NOMO-1 treated with DMSO at 0.1 percent for 48 hours (cell line): ENCODE measurements at regions not wholly inside any gene's neighbourhood (a gene's known extent, or its start where the extent isn't known, plus 50 kb on each side); places are given as distances from the start of the nearest gene placed in this dataset.
A peak's percentile ranks its signal among the peaks of the same experiment; 100 is the strongest.
"Not testable (repeated sequence)": the region's sequence is repeated elsewhere in the genome, so short reads cannot be mapped to it uniquely, and the experiment has no call there.

Experiments used
- DNase-seq: peaks from one replicate; lab custom pipeline; 2025; ENCODE audit not compliant: unreplicated experiment; lab: John Stamatoyannopoulos, UW

DNA sequence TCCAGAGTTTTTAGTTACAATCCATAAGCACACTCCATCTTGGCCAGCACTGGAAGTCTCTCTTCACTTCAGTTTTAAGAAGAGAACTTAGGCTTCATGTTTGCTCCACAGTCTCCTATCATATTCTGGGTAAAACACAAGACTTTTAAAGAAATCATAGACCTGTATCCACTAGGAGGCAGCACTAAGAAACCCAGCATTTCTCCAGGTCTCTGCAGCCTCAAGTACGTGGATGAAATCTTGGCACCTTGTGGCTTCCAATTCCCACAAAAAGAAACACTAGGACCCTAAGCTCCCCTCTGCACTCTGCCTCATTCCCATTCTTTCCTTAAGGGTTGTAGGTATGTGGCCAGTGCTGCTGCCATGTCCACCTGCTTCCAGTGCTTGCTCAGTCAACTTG is 367.3 kb upstream of the CASK start:
- DNase-seq, result no peak

DNA sequence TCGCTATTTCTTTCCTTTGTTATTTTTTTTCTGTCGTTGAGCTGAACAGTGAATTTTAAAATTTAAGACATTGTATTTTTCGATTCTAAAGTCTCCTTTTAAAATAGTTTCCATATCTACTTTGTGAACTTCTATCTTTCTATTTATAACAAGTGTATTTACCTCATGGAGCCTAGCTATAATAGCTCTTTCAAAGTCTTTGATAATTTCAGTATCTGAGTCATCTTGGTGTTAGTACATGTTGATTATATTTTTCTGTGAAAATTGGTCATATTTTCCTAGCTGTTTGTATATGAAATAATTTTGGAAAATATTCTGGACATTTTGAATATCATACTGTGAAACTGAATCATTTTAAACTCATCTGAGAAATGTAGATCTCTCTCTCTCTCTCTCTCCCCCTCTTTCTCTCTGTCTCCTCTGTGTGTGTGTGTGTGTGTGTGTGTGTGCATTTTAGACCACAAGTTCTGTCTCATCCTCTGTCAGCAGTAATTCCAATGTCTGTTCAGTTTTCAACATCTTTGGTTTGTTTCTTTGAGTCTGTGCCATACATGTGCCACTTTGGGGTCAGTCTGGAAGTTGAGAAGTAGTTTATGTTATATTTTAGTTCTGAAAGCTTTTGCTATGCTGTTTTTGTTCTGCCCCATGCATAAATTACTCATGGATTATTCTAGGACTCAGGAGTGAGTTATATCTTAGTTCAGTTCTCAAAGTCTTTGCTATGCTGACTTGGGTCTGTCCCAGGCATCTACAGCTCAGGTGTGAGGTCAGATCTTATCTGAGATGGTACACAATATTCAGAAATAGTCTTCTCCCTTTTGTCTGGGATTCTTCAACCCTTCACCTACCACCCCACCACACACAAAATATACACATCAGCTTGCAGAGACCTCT is 366.4 kb upstream of the CASK start:
- no peak for DNase-seq

DNA sequence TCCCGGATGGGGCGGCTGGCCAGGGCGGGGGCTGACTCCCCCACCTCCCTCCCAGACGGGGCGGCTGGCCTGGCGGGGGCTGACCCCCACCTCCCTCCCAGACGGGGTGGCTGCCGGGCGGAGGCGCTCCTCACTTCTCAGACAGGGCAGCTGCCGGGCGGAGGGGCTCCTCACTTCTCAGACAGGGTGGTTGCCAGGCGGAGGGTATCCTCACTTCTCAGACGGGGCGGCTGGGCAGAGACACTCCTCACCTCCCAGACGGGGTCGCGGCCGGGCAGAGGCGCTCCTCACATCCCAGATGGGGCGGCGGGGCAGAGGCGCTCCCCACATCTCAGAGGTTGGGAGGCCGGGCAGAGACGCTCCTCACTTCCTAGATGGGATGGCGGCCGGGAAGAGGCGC is 362.3 kb upstream of the CASK start:
- DNase-seq, result not testable (repeated sequence)

DNA sequence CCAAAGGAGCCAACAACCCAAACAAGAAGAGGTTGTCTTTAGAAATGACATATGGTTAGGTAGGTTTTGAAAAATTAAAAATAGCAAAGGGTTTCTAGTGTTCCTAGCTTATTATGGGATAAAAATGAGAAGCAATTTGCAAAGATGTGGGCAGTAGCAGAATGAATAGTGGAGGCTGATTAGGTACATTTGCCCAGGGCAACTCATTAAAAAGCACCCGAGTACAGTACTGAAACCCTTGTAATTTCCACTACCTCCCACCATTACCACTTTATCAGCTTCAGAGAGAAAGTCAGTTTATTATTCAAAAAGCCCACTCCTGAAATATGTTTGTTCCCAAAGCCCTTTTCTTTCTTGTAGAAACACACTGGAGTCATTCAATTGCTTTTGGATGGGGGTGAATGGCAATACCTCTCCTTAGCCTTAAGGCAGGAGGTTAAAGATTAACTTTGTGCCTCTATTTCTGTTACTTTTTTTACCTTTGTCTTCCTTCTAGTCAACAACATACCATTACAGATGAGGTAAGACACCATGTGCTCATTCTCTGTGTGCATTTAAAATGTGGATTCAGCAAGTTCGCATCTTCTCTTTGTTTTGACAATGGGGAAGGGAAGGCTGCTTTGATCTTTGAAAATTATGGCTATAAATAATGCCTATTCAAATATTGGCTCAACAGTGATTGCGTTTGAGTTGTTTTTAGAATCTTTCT is 353.8 kb upstream of the CASK start:
- no peak for DNase-seq

DNA sequence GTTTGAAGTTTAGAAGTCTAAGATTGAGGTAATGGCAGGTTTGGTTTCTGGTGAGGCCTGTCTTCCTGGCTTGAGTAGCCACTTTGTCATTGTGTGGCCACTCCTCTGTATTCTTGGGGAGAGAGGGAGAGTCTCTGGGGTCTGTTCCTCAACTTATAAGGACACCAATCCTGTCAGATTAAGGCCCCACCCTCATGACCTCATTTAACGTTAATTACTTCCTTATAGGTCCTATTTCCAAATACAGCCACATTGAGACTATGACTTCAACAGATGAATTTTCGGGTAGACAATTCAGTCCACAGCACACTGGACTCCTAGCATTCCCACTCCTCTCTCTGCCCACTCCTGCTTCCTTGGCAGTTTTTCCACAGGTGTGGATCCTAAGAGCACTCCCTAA is 350.8 kb upstream of the CASK start:
- no peak for DNase-seq

DNA sequence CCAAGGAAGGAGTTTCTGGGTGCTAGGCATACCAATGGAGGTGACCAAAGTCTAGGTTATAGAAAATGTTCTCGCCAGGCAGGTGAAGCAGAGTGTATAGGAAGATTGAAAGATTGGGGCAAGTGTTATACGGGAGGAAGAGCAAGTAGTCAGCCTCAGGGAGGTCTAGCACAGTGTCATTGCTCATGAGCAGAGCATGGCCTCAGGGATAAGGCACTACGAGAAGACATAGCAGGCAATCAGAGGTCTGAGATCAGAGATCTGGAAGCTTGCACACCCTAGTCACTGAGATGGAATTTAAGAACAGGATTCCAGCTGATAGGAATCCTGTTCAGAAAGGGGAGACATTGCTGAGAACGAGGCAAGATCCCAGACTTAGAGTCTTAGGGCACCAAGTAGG is 350.0 kb upstream of the CASK start:
- no peak for DNase-seq

DNA sequence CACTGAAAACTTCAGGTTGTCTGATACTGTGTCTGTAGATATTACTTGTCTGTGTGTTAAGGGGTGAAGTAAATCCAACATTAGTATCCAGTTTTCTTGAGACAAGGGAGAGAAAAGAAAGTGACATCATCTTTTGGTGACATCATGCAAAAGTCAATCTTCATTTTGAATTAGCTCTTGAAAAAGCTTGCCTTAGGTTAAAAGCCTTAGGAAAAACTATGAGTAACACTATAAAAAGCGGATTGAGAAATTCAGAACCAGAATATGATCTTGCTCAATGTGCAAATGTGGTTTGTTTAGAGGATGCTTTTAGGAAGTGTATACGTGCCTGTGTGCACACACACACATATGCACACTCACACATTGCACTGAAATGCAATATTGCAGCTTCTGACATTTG is 345.8 kb upstream of the CASK start:
- DNase-seq, result peak; percentile 61

DNA sequence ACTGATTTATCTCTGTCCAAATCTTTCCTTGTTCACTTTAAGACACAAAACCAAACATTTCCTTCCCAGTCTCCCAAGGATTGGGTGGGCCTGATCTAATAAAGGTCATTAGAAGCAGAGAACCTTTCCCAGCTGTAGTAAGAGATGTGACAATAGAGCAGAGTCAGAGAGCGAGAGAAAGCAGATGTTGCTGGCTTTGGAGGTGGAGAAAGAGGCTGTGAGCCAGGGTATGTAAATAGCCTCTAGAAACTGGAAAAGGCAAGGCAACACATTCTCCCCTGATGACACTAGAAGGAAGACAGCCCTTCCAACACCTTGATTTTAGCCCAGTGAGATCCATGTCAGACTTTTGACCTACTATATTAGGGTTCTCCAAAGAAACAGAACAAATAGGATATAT is 337.5 kb upstream of the CASK start:
- no peak for DNase-seq

DNA sequence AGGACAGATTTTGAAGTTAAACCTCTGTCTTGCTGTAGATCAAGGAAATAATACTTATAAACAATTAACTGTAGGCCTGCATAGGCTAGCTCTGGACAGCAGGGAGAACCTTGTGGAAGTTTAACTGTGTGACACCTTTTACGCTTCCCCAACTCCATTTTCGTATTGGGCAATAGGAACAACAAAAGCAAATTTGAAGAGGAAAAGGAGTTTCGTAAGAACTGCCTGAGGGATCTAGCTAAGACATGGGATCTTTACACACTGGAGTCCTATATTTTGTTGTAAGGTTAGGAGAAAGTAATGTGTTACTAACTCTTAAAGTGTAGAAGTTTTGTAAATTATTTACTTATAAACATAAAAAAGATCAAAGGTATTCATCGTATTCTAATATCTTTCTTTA is 324.9 kb upstream of the CASK start:
- DNase-seq, result no peak

DNA sequence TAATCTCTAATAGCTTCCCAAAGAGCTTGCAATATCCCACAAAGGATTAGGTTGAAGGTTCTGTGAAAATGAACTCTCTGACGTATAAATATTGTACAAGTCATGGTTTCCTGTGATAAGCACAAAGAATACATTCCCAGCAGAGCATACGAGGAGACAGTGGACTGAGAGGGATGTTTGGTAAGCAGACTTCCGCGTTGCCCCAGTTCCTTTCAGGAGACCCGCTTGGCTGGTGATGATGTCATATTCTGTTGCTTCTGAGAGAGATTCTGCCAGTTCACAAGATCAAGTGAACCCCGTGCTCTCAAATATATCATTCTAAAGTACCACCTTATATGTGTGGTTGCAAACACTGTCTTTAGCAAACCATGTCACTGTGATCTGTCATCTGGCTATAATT is 323.9 kb upstream of the CASK start:
- no peak for DNase-seq

DNA sequence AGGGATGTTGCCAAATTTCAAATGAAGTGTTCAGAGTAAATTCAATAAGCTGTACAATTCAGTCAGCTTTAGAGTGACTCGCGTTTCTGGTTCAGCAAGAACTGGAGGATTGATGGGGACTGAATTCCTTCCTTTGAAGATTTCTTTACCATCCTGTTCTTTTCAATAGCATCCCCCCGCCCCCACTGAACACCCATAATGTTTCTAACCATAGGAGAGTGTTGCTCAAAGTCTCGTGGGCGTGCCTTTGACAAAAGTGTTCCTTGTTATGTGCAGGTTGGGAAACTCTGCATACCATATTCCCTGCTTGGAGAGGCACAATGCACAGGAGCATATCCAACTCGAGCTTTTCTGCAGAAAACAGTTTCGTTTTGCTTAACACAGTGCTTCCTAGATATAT is 323.5 kb upstream of the CASK start:
- DNase-seq, result no peak

DNA sequence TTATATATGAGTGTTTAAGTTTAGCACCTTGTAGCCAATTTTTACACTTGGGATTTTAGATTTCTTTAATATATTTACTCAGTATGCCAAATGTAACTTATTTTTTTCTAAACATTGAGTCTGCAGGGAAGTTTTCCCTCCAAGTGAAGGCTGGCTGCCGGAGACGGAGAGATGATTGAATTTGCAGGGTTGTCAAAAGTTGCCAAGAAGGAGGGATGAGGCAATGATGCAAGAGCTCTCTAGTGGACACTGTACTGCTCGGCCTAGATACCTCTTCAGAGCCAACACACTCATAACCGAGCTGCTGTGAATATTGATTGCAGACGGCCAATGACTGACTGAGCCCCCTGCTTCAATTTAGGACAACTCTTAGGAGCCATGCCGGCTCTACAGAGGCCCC is 318.6 kb upstream of the CASK start:
- no peak for DNase-seq

DNA sequence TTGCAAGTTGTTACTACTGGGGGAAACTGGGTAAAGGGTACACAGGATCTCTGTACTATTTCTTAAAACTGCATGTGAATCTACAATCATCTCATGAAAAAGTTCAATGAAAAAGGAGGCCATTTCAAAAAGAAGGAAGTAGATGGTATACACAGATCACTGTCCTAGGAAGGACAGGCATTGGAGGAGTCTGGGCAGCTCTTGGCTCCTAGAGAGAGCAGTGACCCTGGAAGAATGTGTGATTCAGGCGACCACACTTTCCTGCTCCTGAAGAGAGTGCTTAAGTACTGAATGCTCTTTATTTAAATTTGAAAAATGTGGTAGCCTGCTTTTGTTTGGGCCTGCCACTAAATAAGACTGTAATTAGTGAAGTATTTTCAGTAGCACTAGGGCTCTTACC is 318.1 kb upstream of the CASK start:
- peak; percentile 2 for DNase-seq

DNA sequence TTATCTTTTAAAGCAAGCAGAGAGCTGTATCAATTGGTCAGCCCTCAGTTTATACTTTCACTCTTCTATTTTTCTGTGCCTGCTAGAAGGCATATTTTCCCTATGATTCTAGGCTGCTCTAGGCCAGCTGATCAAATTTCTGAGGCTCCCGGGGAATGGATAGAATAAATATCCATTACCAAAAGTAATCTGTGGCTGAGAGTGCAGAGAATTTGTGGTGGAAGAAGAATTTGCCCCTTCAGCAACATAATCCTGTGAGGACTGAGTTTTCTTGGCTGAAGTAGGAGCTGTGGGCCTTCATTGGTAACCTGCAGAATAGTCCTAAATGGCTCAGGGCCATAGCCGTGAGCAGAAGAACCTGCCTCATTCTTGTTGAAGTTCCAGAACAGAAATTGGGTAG is 314.6 kb upstream of the CASK start:
- DNase-seq, result no peak

DNA sequence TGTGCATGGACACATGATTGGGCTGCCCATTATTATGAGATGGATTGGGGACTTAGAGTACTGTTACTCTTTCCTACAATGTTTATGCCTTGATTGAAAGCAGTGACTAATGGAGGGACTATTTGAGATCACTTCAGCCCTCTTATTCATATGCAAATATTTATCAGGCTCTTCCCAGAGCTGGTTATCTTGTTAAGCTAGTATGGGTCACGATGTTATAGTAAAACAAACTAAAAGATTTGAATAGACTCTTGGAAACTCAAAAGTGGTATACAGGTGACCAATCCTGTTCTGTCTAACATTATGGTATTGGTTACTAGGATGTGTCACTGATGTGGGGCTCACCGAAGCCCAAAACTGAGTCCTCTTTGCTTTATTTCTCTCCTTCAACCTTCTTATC is 306.2 kb upstream of the CASK start:
- no peak for DNase-seq

DNA sequence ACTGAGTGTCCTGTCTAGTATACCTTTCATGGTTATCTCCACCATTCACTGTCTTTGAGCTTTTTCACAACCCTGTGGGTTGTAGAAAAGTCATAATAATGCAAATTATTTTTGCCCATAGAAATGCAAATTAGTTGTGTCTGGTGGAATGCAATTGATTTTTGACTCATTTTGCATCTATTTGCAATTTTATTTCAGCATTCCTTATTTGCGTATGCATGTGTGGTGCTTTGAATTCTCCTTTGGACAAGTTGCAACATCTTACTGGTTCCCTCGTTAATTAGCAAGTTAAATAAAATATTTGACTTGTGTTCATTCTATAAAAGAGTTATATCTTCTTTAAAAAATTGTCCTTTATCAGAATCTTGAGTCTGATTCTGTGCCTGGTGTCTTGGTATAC is 297.3 kb upstream of the CASK start:
- DNase-seq, result no peak

DNA sequence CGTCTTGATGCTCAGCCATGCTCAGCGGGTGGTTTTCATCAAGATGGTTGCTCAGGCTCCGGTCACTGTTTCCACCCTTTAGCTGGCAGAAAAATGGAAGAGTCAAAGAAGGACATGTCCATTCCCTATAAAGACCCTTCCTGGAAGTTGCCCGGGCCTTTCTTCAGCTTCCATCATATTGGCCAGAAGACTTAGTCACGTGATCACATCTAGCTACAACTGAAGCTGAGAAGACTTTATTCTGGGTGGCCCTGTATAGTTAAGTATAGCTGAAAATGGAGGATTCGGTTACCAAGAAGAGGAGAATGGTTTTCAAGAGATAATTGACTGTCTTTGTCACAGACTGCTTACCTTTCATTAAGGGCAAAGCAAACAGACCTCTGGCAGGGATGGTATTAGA is 296.7 kb upstream of the CASK start:
- no peak for DNase-seq

DNA sequence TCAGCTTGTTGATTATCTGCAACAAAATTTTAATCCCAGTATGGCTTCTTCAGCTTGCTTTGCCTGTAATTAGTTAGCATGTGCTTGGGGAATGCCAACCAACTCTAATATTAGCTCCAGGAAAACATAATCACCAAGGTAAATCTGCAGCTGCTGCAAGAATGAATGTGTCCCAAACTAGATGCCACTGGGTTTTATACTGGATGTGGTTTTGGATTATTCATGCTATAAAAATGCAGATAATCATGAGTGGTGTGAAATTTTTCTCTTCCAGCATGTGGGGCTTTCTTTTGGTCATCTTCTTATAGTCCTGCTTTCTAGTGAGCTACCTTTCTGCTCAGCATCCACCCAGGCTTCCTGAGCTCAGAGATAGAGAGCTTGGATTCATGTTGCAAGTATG is 295.9 kb upstream of the CASK start:
- no peak for DNase-seq

DNA sequence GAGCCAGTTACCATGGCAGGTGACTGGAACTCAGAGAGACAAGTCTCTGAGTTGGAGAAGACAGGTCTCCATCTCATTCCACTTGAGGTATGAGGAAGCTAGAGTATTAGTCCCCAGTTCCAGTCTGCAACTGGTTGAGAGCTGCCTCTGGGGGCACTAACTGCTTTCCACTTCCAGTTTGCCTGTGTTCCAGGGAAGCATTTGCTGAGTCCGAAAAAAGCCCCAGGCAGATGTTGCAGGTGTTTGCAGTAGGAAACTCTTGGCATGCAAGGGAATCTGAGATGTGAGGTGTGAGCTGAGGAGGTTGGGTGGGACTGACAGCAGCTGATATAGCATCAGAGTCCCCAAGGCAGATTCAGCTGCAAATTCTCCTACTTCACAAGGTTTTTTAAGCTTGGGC is 272.2 kb upstream of the CASK start:
- no peak for DNase-seq

DNA sequence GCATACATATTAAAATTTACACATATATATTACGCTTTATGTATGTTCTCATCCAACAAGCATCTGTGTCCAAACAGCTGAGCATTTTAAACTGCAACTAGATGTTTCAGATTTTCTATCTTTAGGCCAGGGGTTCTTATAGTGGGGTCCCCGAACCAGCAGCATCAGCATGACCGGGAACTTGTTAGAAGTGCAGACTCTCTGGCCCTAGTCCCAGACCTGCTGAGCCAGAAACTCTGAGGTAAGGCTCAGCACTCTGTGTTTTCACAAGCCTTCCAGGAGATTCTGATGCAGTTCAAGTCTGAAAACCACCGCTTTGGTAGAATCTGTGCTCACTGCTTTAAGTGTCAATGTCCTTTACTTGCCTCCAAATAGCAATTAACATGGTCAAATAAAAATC is 266.2 kb upstream of the CASK start:
- no peak for DNase-seq

DNA sequence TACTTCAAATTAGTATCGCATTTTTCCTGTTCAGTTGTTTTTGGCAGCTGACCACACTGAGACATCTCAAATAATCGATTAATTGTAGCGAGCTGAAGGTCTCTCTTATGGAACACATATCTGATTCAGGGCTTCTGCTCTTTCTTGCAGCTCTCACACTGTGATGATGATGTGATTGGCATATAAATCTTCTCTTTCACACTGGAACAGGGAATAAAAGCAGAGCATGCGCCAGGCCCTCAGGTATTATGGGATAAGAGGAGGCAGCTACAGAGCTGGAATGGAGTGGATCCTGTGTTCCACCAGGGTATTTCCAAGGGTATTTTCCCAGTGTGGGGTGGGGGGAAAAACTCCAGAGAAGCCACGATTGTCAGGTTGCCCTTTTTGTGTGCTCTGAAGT is 265.4 kb upstream of the CASK start:
- no peak for DNase-seq

DNA sequence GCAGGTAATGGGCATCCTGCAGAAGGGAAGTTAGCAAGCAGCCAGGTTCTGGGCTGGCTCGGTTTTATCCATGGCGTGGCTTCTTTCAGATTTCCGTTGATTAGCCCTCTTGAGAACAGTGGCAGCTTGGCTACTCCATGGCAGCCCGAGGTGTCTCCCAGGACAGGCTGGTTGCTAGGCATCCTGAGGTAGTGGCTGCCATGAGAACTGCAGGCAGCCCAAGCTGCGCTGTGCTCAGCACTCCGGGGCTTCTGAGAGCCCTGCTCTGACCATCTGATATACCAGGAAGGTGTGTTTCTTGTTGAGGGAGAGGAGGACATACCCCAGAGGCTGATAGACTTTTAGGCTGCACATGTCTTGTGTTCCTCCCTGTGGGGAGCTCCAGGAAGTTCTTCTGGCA is 253.4 kb upstream of the CASK start:
- no peak for DNase-seq

DNA sequence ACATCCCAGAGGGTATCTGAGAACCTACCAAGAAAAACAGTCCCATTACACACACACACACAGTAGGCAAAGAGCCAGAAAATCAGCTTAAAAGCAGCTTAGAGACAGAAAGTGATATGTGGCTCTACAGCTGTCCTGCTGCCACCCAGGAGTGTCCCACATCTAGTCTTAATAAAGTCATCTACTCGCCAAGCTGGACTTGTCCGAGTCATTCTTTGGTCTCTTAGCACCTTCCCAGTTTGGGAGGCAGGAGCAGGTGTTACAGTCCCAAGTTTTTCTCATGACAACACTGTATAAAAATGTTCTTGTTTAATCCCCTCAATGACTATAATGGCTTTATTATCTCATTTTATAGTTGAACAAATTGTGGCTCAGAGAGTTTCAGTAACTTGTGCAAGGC is 252.5 kb upstream of the CASK start:
- DNase-seq, result no peak
